H1 (cell line): ENCODE measurements at regions not wholly inside any gene's neighbourhood (a gene's known extent, or its start where the extent isn't known, plus 50 kb on each side); places are given as distances from the start of the nearest gene placed in this dataset.

ENCODE experiments used
- BACH1 ChIP-seq: IDR thresholded peaks from 2 replicates; pipeline ENCODE4 v1.6.1; 2012; ENCODE audit warnings: low read length, improper control_type of control experiment
- CTCF ChIP-seq, 3 experiments: IDR thresholded peaks; 1 replicate in 2 of 3; 2 replicates in 1 of 3; pipeline versions ENCODE4 v1.5.1 to v1.6.1; 2011; ENCODE audit warnings: low read length in 3 of 3, mild to moderate bottlenecking in 3 of 3, inconsistent platforms in 2 of 3, low read depth in 1 of 3, moderate library complexity in 1 of 3; ENCODE audit not compliant: insufficient read depth in 1 of 3; ENCODE audit errors: control extremely low read depth in 1 of 3
- E2F6 ChIP-seq: IDR thresholded peaks from 2 replicates; pipeline ENCODE4 v1.6.1; 2012; ENCODE audit warnings: inconsistent platforms
- EZH2 ChIP-seq: fragments of 200-600 bp; sonication (generic); IDR thresholded peaks from 2 replicates; pipeline ENCODE4 v1.7.1; 2012; ENCODE audit warnings: low read depth, mild to moderate bottlenecking, moderate library complexity, low read length, inconsistent platforms; ENCODE audit not compliant: severe bottlenecking
- GABPA ChIP-seq: IDR thresholded peaks from 2 replicates; pipeline ENCODE4 v1.6.1; 2011; ENCODE audit warnings: mild to moderate bottlenecking, low read length, moderate library complexity, borderline replicate concordance; ENCODE audit not compliant: insufficient read depth
- JUND ChIP-seq: IDR thresholded peaks from 2 replicates; pipeline ENCODE4 v1.6.1; 2011; ENCODE audit warnings: mild to moderate bottlenecking, improper control_type of control experiment, low read length
- POLR2AphosphoS5 ChIP-seq: IDR thresholded peaks from 2 replicates; pipeline ENCODE4 v1.6.1; 2011; ENCODE audit warnings: low read depth, low read length
- USF2 ChIP-seq: IDR thresholded peaks from 2 replicates; pipeline ENCODE4 v1.6.1; 2011; ENCODE audit warnings: low read length, improper control_type of control experiment

- no peak for TF ChIP-seq JUND
- TF ChIP-seq EZH2 = no peak
- TF ChIP-seq E2F6 = no peak
- no peak for TF ChIP-seq GABPA
- no peak for TF ChIP-seq BACH1
- no peak for TF ChIP-seq USF2
- TF ChIP-seq CTCF (IDR thresholded peaks at IDR 0.05; ENCODE audit: control extremely low read depth in 1 of 3, insufficient read depth in 1 of 3, low read depth in 1 of 3, low read length in 3 of 3) = no peak
- no peak for TF ChIP-seq POLR2AphosphoS5
These were observed 80.4 kb upstream of the OLFM1 start for GRCh38 chr9:135006911-135007570.
